ENCODE measurements at regions not wholly inside any gene's neighbourhood (a gene's known extent, or its start where the extent isn't known, plus 50 kb on each side); places are given as distances from the start of the nearest gene placed in this dataset.
"Not testable (repeated sequence)": the region's sequence is repeated elsewhere in the genome, so short reads cannot be mapped to it uniquely, and the experiment has no call there.

DNA sequence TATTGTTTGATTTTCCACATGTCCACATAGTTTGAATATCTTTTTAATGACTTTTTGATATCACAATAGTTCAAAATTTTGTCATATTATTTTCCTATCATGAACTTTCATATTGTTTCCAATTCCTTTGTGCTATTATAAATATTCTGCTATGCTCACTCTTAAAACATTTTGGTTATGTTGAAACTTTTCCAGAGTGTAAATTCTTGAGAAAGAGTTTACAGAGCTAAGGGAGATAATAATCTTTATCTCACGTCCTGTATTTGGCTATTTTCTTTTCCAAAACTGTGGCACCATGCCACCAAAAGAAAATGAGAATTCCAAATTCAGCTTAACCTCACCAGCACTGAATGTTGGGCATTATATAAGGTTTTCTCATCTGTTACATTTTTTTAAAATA is 210.9 kb downstream of the TFAP2B start:
- no peak overlapping the region for H3K4me3 ChIP-seq
- H3K36me3 ChIP-seq (ENCODE audit: insufficient read depth, low read length) = no peaks in the 10 kb centered on the region
- no peak overlapping the region for H3K9ac ChIP-seq (ENCODE audit: insufficient read length)
- no peaks in the 10 kb centered on the region for H3K9me3 ChIP-seq (ENCODE audit: low read depth, low read length)
- no peak for DNase-seq (ENCODE audit: low read depth, low spot score)
- TF ChIP-seq FOXP2 (optimal IDR thresholded peaks at IDR 0.05; ENCODE audit: control extremely low read depth, extremely low read length, insufficient read depth) (no peak), POLR2AphosphoS5 (IDR thresholded peaks at IDR 0.05; ENCODE audit: borderline replicate concordance, low read depth, low read length) (no peak), EZH2 (IDR thresholded peaks at IDR 0.05) (no peak)
- no peak overlapping the region for H3K27ac ChIP-seq

DNA sequence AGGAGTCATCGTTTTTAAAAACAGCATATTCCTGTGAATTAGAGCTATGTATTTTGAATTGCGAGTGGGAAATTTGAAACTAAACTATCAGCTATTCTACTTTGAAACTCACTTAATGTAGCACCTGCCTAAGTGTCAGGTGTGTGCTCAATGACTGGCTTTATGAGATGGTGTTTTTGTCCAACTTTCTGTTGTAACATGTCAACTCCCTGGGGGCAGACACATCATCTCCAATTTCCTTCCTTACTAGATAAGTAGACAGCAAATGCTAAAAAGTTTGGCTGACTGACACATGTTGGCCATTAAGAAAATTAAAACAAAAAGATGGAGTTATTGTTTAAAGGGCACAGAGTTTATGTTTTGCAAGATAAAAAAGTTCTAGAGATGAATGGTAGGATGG is 226.9 kb downstream of the TFAP2B start:
- DNase-seq (ENCODE audit: low read depth, low spot score) = no peak
- H3K9ac ChIP-seq (ENCODE audit: insufficient read length) = no peak overlapping the region
- H3K4me3 ChIP-seq = no peak overlapping the region
- no peak overlapping the region for H3K27ac ChIP-seq
- TF ChIP-seq FOXP2 (optimal IDR thresholded peaks at IDR 0.05; ENCODE audit: control extremely low read depth, extremely low read length, insufficient read depth) (no peak), POLR2AphosphoS5 (IDR thresholded peaks at IDR 0.05; ENCODE audit: borderline replicate concordance, low read depth, low read length) (no peak), EZH2 (IDR thresholded peaks at IDR 0.05) (no peak)
- no peaks in the 10 kb centered on the region for H3K36me3 ChIP-seq (ENCODE audit: insufficient read depth, low read length)
- no peaks in the 10 kb centered on the region for H3K9me3 ChIP-seq (ENCODE audit: low read depth, low read length)

DNA sequence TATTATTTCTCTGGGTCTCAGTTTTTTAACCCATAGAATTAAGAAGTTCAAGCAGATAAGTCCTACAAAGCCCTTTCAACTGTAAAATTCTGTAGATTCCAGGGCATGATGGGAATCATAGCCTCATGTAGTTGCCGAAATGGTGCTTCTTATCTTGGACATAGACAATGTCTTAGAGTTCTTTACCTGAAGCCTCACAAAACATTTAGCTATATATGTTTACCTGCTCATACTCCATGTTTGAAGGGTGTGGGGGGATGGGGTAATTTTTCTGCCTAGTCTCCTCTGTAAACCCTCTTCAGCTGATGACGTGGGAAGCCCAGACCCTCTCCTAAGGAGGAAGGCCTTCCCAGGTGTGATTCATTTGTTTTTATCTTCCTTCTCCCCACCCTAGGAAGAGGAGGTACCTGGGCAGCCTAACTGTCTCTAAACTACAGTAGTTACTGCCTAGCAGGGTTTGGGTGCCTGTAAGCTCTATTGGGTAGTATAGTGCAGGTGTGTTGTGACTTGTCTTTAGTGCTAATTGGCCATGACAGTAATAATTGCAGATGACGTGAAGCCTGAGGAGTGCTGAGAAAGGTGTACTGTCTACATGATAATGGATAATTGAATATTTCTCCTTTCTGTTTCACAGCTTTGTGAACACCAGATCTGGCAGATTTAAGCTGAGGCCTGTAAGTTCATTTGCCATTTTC is 230.8 kb downstream of the TFAP2B start:
- Histone ChIP-seq H3K36me3 (ENCODE audit: insufficient read depth, low read length) (no peaks in the 10 kb centered on the region), H3K27ac (no peak overlapping the region), H3K9me3 (ENCODE audit: low read depth, low read length) (no peaks in the 10 kb centered on the region), H3K4me3 (no peak overlapping the region), H3K9ac (ENCODE audit: insufficient read length) (no peak overlapping the region)
- DNase-seq (ENCODE audit: low read depth, low spot score) = no peak
- no peak for TF ChIP-seq EZH2 (IDR thresholded peaks at IDR 0.05)
- no peak for TF ChIP-seq POLR2AphosphoS5 (IDR thresholded peaks at IDR 0.05; ENCODE audit: borderline replicate concordance, low read depth, low read length)
- TF ChIP-seq FOXP2 (optimal IDR thresholded peaks at IDR 0.05; ENCODE audit: control extremely low read depth, extremely low read length, insufficient read depth) = no peak

DNA sequence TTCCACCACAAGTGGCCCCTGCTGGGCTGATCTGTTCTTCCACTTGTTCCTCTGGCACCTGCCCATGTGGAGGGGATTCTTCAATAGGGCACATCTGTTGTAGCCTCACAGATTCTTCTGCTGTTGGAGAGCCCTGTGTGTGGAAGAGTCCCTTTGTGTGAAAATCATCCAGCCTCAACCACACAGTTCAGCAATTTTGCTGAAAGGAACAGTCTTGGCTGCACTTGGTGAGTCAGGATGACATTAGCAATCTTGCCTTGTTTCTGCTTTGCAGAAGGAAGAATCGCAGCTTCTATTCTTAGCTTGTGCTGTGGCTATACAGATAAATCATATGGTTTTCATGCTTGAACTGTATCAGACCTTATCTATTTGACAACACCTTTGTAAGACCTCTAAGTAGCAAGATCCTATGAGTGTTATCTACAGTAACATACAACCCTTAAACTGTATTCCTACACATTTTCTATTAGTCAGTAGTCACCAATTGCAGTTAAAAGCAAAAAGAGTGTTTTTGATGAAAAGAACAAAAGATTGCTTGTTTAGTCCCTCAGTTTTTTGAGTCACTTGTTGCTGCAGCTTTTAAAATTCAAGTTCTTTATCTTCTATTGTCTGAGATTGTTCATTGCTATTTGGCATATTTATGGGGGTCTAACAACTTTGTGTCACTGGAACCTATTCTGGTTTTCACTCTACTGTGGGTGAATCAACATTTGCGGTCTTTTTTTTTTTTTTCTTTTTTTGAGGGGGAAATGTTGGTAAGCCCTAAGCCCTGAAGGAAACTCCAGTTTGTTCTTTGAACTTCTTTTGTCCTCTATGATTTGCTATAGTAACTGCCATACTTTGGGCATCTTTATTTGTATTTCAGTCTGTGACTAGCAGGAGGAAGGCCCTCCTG is 231.6 kb downstream of the TFAP2B start:
- no peaks in the 10 kb centered on the region for H3K9me3 ChIP-seq (ENCODE audit: low read depth, low read length)
- H3K4me3 ChIP-seq = no peak overlapping the region
- H3K9ac ChIP-seq (ENCODE audit: insufficient read length) = no peak overlapping the region
- H3K27ac ChIP-seq = no peak overlapping the region
- DNase-seq (ENCODE audit: low read depth, low spot score) = no peak
- TF ChIP-seq POLR2AphosphoS5 (IDR thresholded peaks at IDR 0.05; ENCODE audit: borderline replicate concordance, low read depth, low read length) = no peak
- no peak for TF ChIP-seq EZH2 (IDR thresholded peaks at IDR 0.05)
- no peak for TF ChIP-seq FOXP2 (optimal IDR thresholded peaks at IDR 0.05; ENCODE audit: control extremely low read depth, extremely low read length, insufficient read depth)
- no peaks in the 10 kb centered on the region for H3K36me3 ChIP-seq (ENCODE audit: insufficient read depth, low read length)

DNA sequence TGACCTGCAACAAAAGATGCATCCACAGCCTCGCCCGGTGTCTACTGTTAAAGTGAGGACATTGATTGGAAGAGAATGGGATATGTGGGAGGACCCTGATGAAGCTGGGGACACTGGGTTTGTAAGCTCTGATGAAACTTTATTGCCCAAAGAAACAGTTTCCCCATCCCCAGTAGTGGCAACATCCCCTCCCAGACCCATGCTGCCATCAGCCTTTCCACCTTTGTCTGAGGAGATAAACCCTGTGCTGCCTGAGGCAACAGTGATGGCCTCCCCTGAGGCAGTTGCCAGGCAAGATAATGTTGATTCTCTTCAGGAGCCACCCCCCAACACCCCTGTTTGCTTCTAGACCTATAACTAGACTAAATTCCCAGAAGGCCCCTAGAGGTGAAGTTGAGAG is 234.0 kb downstream of the TFAP2B start:
- not testable (repeated sequence) for H3K9me3 ChIP-seq (ENCODE audit: low read depth, low read length); H3K9ac ChIP-seq (ENCODE audit: insufficient read length); H3K36me3 ChIP-seq (ENCODE audit: insufficient read depth, low read length); H3K27ac ChIP-seq; DNase-seq (ENCODE audit: low read depth, low spot score); H3K4me3 ChIP-seq

DNA sequence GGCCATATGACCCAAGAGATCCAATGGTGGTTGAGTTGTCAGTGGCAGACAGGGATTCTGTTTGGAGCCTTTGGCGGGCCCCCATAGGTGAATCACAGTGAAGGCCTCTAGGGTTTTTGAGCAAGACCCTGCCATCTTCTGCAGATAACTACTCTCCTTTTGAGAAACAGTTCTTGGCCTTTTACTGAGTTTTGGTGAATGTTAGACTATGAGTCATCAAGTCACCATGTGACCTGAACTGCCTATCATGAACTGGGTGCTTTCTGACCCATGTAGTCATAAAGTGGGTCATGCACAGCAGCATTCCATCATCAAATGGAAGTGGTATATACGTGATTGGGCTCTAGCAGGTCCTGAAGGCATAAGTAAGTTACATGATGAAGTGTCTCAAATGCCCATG is 236.6 kb downstream of the TFAP2B start:
- not testable (repeated sequence) for DNase-seq (ENCODE audit: low read depth, low spot score); H3K4me3 ChIP-seq; H3K27ac ChIP-seq; H3K9me3 ChIP-seq (ENCODE audit: low read depth, low read length); H3K36me3 ChIP-seq (ENCODE audit: insufficient read depth, low read length); H3K9ac ChIP-seq (ENCODE audit: insufficient read length)

DNA sequence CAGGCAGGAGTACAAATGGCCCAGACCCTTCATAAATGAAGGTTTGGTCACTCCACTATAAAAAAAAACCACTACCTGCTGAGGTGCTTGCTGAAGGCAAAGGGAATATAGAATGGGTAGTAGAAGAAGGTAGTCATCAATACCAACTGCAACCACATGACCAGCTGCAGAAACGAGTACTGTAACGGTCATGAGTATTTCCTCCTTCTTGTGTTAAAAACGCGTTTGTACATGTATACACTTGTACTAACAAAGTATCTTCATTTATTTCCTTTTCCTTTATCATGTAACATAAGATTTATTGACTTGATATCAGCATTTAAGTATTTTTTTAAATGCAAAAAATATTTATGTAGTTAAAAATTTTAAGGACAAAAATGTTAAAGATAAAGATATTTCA is 238.6 kb downstream of the TFAP2B start:
- TF ChIP-seq EZH2 (IDR thresholded peaks at IDR 0.05) (no peak), FOXP2 (optimal IDR thresholded peaks at IDR 0.05; ENCODE audit: control extremely low read depth, extremely low read length, insufficient read depth) (no peak), POLR2AphosphoS5 (IDR thresholded peaks at IDR 0.05; ENCODE audit: borderline replicate concordance, low read depth, low read length) (no peak)
- H3K4me3 ChIP-seq = no peak overlapping the region
- H3K36me3 ChIP-seq (ENCODE audit: insufficient read depth, low read length) = no peaks in the 10 kb centered on the region
- DNase-seq (ENCODE audit: low read depth, low spot score) = no peak
- no peak overlapping the region for H3K9ac ChIP-seq (ENCODE audit: insufficient read length)
- no peak overlapping the region for H3K27ac ChIP-seq
- no peaks in the 10 kb centered on the region for H3K9me3 ChIP-seq (ENCODE audit: low read depth, low read length)

DNA sequence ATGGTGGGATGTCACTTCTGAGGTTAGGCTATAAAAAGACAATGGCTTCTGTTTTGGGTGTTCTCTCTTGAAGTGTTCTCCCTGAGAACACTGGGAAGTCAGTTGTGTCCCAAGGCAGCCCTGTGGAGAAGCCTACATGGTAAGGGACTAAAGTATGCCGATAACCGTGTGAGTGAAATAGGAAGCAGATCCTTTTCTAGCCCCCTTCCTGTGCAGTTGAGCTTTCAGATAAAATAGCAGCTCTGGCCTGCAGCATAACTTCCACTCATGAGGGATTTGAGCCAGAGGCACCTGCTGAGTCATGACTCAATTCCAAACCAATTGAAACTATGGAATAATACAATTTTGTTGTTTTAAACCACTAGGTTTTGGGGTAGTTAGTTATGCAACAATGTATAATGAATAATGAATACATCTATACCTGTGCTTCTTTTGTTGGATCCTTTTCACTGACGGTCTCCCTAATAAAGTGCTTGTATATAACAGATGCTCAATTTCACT is 241.6 kb downstream of the TFAP2B start:
- no peak for DNase-seq (ENCODE audit: low read depth, low spot score)
- Histone ChIP-seq H3K27ac (no peak overlapping the region), H3K36me3 (ENCODE audit: insufficient read depth, low read length) (no peaks in the 10 kb centered on the region), H3K4me3 (no peak overlapping the region), H3K9me3 (ENCODE audit: low read depth, low read length) (no peaks in the 10 kb centered on the region), H3K9ac (ENCODE audit: insufficient read length) (no peak overlapping the region)
- no peak for TF ChIP-seq EZH2 (IDR thresholded peaks at IDR 0.05)
- TF ChIP-seq FOXP2 (optimal IDR thresholded peaks at IDR 0.05; ENCODE audit: control extremely low read depth, extremely low read length, insufficient read depth) = no peak
